BE2C (cell line): ENCODE measurements at regions not wholly inside any gene's neighbourhood (a gene's known extent, or its start where the extent isn't known, plus 50 kb on each side); places are given as distances from the start of the nearest gene placed in this dataset.

Source experiments
- DNase-seq: peaks from one replicate; pipeline ENCODE4 v3.0.0-alpha.2; 2020
- H3K27me3 ChIP-seq: fragments of 250-450 bp; sonication (Bioruptor Pico); 2 replicates; pipeline ENCODE4 v1.5.1; 2020; ENCODE audit warnings: mild to moderate bottlenecking
- H3K36me3 ChIP-seq: fragments of 250-450 bp; sonication (Bioruptor Pico); 2 replicates; pipeline ENCODE4 v1.5.1; 2020; ENCODE audit warnings: mild to moderate bottlenecking
- H3K4me1 ChIP-seq: fragments of 250-450 bp; sonication (Bioruptor Pico); 2 replicates; pipeline ENCODE4 v1.5.1; 2020
- H3K4me3 ChIP-seq: 2 replicates; pipeline ENCODE4 v1.5.1; 2011; ENCODE audit warnings: low read depth, low read length
- H3K9me3 ChIP-seq: fragments of 250-450 bp; sonication (Bioruptor Pico); 2 replicates; pipeline ENCODE4 v1.5.1; 2020
- CTCF ChIP-seq: IDR thresholded peaks from 2 replicates; pipeline ENCODE4 v1.5.1; 2012; ENCODE audit warnings: mild to moderate bottlenecking, low read depth, low read length

GRCh38 chr1:8133657-8134430 is 107.7 kb upstream of the ERRFI1 start:
- H3K4me3 ChIP-seq: no peak overlapping the region
- H3K27me3 ChIP-seq: no peaks in the 10 kb centered on the region
- H3K4me1 ChIP-seq: no peaks in the 10 kb centered on the region
- no peak for DNase-seq
- TF ChIP-seq CTCF: no peak
- no peaks in the 10 kb centered on the region for H3K9me3 ChIP-seq
- no peaks in the 10 kb centered on the region for H3K36me3 ChIP-seq

DNA sequence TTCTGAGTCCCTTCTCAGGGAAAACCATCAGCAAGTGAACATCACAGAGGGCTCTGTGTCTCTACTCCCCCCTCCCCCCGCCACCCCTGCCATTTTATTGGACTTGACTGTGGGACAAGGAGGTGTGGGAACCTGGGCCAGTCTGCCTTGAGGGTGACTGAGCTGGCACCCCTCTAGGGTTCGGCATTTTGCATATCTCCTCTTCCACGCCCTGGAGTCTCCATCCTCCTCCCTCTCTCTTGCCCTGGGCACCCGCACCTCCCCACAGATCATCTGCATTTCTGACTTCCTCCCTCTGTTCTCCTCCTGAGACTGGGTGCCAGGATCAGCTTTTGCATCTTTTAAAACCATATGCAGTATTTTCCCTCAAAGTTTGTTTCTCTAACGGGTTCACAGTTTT is 107.1 kb upstream of the ERRFI1 start:
- TF ChIP-seq CTCF: no peak
- Histone ChIP-seq H3K4me1 (no peaks in the 10 kb centered on the region), H3K27me3 (no peaks in the 10 kb centered on the region), H3K36me3 (no peaks in the 10 kb centered on the region), H3K4me3 (no peak overlapping the region), H3K9me3 (no peaks in the 10 kb centered on the region)
- no peak for DNase-seq

DNA sequence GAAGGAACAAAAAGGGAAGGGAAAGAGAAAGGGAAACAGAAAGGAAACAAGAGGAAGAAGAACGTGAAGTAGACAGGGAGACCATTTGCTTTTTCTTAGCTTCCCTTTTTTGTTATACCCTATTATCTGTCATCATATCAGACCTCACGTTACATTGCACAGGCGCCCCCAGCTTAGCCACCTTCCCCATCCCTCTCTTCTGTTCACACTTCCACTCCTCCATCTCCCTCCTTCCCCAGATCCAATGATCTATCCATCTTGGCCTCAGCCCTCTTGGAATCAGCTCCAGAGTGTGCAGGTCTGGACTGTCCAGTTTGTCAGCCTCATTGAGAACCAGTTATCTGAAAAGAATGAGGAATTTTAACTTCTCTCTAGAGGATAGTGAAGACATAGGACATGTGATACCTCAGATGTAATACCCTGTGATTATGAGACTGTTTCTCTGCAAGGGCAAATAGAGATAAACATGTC is 101.1 kb upstream of the ERRFI1 start:
- Histone ChIP-seq H3K4me1 (no peaks in the 10 kb centered on the region), H3K9me3 (no peaks in the 10 kb centered on the region), H3K36me3 (no peaks in the 10 kb centered on the region), H3K4me3 (no peak overlapping the region), H3K27me3 (no peaks in the 10 kb centered on the region)
- TF ChIP-seq CTCF: no peak
- DNase-seq: no peak

GRCh38 chr1:8122477-8123407 is 96.6 kb upstream of the ERRFI1 start:
- Histone ChIP-seq H3K4me1 (no peaks in the 10 kb centered on the region), H3K9me3 (no peaks in the 10 kb centered on the region), H3K4me3 (no peak overlapping the region), H3K36me3 (no peaks in the 10 kb centered on the region), H3K27me3 (no peaks in the 10 kb centered on the region)
- no peak for DNase-seq
- no peak for TF ChIP-seq CTCF

DNA sequence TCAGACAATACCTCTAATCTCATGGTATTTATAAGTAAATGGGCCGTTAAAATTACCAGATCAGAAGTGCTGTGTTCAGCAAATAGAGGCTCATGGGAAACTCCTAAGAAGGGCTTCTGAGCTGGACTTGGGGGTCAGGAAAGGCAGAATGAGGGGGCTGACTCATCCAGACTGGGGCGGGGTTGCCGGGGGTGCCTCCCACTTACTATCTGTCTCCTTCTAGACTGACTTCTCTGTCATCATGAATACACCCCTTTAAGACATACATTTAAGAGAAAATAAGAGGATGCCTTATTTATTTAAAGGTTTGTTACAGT is 96.0 kb upstream of the ERRFI1 start:
- no peaks in the 10 kb centered on the region for H3K27me3 ChIP-seq
- TF ChIP-seq CTCF: no peak
- no peaks in the 10 kb centered on the region for H3K9me3 ChIP-seq
- no peaks in the 10 kb centered on the region for H3K4me1 ChIP-seq
- no peaks in the 10 kb centered on the region for H3K36me3 ChIP-seq
- no peak for DNase-seq
- no peak overlapping the region for H3K4me3 ChIP-seq
